Sigmoid colon (tissue), 4 donors: ENCODE measurements at regions not wholly inside any gene's neighbourhood (a gene's known extent, or its start where the extent isn't known, plus 50 kb on each side); places are given as distances from the start of the nearest gene placed in this dataset.

Experiments
- POLR2A ChIP-seq, 2 donors: fragments of 450-650 bp; IDR thresholded peaks; one replicate each; pipeline ENCODE4 v1.6.1; 2016; ENCODE audit warnings: antibody characterized with exemption in 2 of 2, mild to moderate bottlenecking in 2 of 2, moderate library complexity in 2 of 2
- POLR2AphosphoS5 ChIP-seq, 4 donors: sonication (generic); formaldehyde crosslinking; IDR thresholded peaks; one replicate each; pipeline ENCODE4 v1.6.1; 2017; ENCODE audit warnings: antibody characterized with exemption in 4 of 4

GRCh38 chr2:120978359-120979050 lies 242.8 kb downstream of the GLI2 start:
- TF ChIP-seq POLR2AphosphoS5 (IDR thresholded peaks at IDR 0.05) (no peak), POLR2A (IDR thresholded peaks at IDR 0.05) (no peak)
